Caco-2 (cell line): ENCODE measurements at regions not wholly inside any gene's neighbourhood (a gene's known extent, or its start where the extent isn't known, plus 50 kb on each side); places are given as distances from the start of the nearest gene placed in this dataset.

ENCODE experiments used
- BruUV-seq: library from RNA; stranded (reverse); fragments of 400-500 nt; replicated peaks from 2 replicates; lab custom pipeline; 2021; lab: Mats Ljungman, UMichigan
- CTCF ChIA-PET: fragments of 300-600 bp; sonication (Branson Sonifier 250); formaldehyde crosslinking; loops from one replicate; lab custom pipeline; 2022; ENCODE audit warnings: antibody characterized with exemption; lab: Charles Lee
- POLR2A ChIA-PET: fragments of 300-600 bp; sonication (Branson Sonifier 250); formaldehyde crosslinking; loops from one replicate; lab custom pipeline; 2022; ENCODE audit warnings: antibody characterized with exemption; lab: Charles Lee
- DNase-seq, 2 experiments: peaks; one replicate each; pipeline versions ENCODE4 v3.0.0 to v3.0.0-alpha.2; 2020 to 2022
- H3K27me3 ChIP-seq: replicated peaks from 2 replicates; pipeline ENCODE4 v1.6.0; 2011; ENCODE audit warnings: low read length; ENCODE audit not compliant: control insufficient read depth, insufficient read depth
- H3K36me3 ChIP-seq: 2 replicates; pipeline ENCODE4 v1.5.1; 2011; ENCODE audit warnings: low read length; ENCODE audit not compliant: control insufficient read depth, insufficient read depth
- H3K4me1 ChIP-seq: fragments of 250-450 bp; sonication (Bioruptor Pico); 2 replicates; pipeline ENCODE4 v1.5.1; 2020; ENCODE audit warnings: mild to moderate bottlenecking
- H3K4me3 ChIP-seq: 2 replicates; pipeline ENCODE4 v1.5.1; 2011; ENCODE audit warnings: low read depth, mild to moderate bottlenecking, control low read depth, low read length
- H3K9me3 ChIP-seq: fragments of 250-450 bp; sonication (Bioruptor Pico); 2 replicates; pipeline ENCODE4 v1.5.1; 2020; ENCODE audit warnings: mild to moderate bottlenecking, moderate library complexity
- H3K27ac Mint-ChIP-seq: one replicate; pipeline ENCODE4 v1.8.0; 2022; ENCODE audit warnings: mixed read lengths; ENCODE audit not compliant: unreplicated experiment
- H3K27me3 Mint-ChIP-seq: one replicate; pipeline ENCODE4 v1.8.0; 2022; ENCODE audit warnings: mixed read lengths; ENCODE audit not compliant: insufficient read depth, unreplicated experiment
- H3K36me3 Mint-ChIP-seq: one replicate; pipeline ENCODE4 v1.8.0; 2022; ENCODE audit warnings: mild to moderate bottlenecking, mixed read lengths; ENCODE audit not compliant: insufficient read depth, unreplicated experiment
- H3K4me1 Mint-ChIP-seq: one replicate; pipeline ENCODE4 v1.8.0; 2022; ENCODE audit warnings: low read depth, mixed read lengths; ENCODE audit not compliant: unreplicated experiment
- H3K4me3 Mint-ChIP-seq: one replicate; pipeline ENCODE4 v1.8.0; 2022; ENCODE audit warnings: mild to moderate bottlenecking, moderate library complexity, mixed read lengths; ENCODE audit not compliant: unreplicated experiment
- H3K9me3 Mint-ChIP-seq: one replicate; pipeline ENCODE4 v1.8.0; 2022; ENCODE audit warnings: mixed read lengths; ENCODE audit not compliant: unreplicated experiment
- CTCF ChIP-seq, 2 experiments: fragments of 200-600 bp in 1 of 2; IDR thresholded peaks; 1 replicate in 1 of 2; 2 replicates in 1 of 2; pipeline versions ENCODE4 v1.5.1 to v1.8.0; 2011 to 2022; ENCODE audit warnings: antibody characterized with exemption in 1 of 2, control low read depth in 1 of 2, inconsistent platforms in 1 of 2, low read depth in 1 of 2, low read length in 1 of 2, mild to moderate bottlenecking in 1 of 2, moderate library complexity in 1 of 2; ENCODE audit not compliant: insufficient read depth in 1 of 2, severe bottlenecking in 1 of 2, unreplicated experiment in 1 of 2
- intact Hi-C: fragments of 100-400 bp; cut with micrococcal nuclease; formaldehyde crosslinking; loops from one replicate; pipeline ENCODE4 v1.10.0; 2022; ENCODE audit not compliant: unreplicated experiment

GRCh38 chr12:114504311-114504710 lies 98.4 kb upstream of the TBX5 start:
- ChIA-PET CTCF (no interaction called here), POLR2A (no interaction called here)
- H3K4me3 Mint-ChIP-seq, result no peak overlapping the region
- no TSS peak for BruUV-seq
- H3K27me3 Mint-ChIP-seq, result peaks cover 25% of the 10 kb centered on the region
- Histone ChIP-seq H3K4me1 (no peaks in the 10 kb centered on the region), H3K36me3 (no peaks in the 10 kb centered on the region), H3K27me3 (peaks cover 1% of the 10 kb centered on the region), H3K9me3 (no peaks in the 10 kb centered on the region), H3K4me3 (no peak overlapping the region)
- no peak overlapping the region for H3K27ac Mint-ChIP-seq
- H3K9me3 Mint-ChIP-seq, result no peaks in the 10 kb centered on the region
- TF ChIP-seq CTCF (IDR thresholded peaks at IDR 0.05; ENCODE audit: insufficient read depth in 1 of 2, low read depth in 1 of 2, low read length in 1 of 2, severe bottlenecking in 1 of 2, unreplicated experiment in 1 of 2), result no peak
- intact Hi-C loops, result no loop called here
- no peak for DNase-seq
- peaks cover 6% of the 10 kb centered on the region for H3K4me1 Mint-ChIP-seq
- no peaks in the 10 kb centered on the region for H3K36me3 Mint-ChIP-seq

GRCh38 chr12:114501474-114501807 lies 95.5 kb upstream of the TBX5 start:
- H3K9me3 Mint-ChIP-seq, result no peaks in the 10 kb centered on the region
- intact Hi-C loops, result no loop called here
- peaks cover 6% of the 10 kb centered on the region for H3K4me1 Mint-ChIP-seq
- peaks cover 2% of the 10 kb centered on the region for H3K27me3 ChIP-seq
- TF ChIP-seq CTCF (IDR thresholded peaks at IDR 0.05; ENCODE audit: insufficient read depth in 1 of 2, low read depth in 1 of 2, low read length in 1 of 2, severe bottlenecking in 1 of 2, unreplicated experiment in 1 of 2), result no peak
- ChIA-PET POLR2A (no interaction called here), CTCF (no interaction called here)
- no peaks in the 10 kb centered on the region for H3K36me3 Mint-ChIP-seq
- BruUV-seq, result no TSS peak
- H3K36me3 ChIP-seq, result no peaks in the 10 kb centered on the region
- DNase-seq, result no peak
- H3K4me1 ChIP-seq, result no peaks in the 10 kb centered on the region
- H3K4me3 Mint-ChIP-seq, result no peak overlapping the region
- no peaks in the 10 kb centered on the region for H3K9me3 ChIP-seq
- H3K27me3 Mint-ChIP-seq, result peaks cover 33% of the 10 kb centered on the region
- H3K4me3 ChIP-seq, result no peak overlapping the region
- no peak overlapping the region for H3K27ac Mint-ChIP-seq

GRCh38 chr12:114500775-114501473 lies 95.0 kb upstream of the TBX5 start:
- H3K36me3 ChIP-seq, result no peaks in the 10 kb centered on the region
- no peaks in the 10 kb centered on the region for H3K4me1 ChIP-seq
- no TSS peak for BruUV-seq
- no peaks in the 10 kb centered on the region for H3K9me3 Mint-ChIP-seq
- no peaks in the 10 kb centered on the region for H3K9me3 ChIP-seq
- no peak overlapping the region for H3K4me3 Mint-ChIP-seq
- H3K36me3 Mint-ChIP-seq, result no peaks in the 10 kb centered on the region
- H3K27ac Mint-ChIP-seq, result no peak overlapping the region
- no peak for DNase-seq
- peaks cover 6% of the 10 kb centered on the region for H3K4me1 Mint-ChIP-seq
- intact Hi-C loops, result no loop called here
- ChIA-PET CTCF (no interaction called here), POLR2A (no interaction called here)
- no peak for TF ChIP-seq CTCF (IDR thresholded peaks at IDR 0.05; ENCODE audit: insufficient read depth in 1 of 2, low read depth in 1 of 2, low read length in 1 of 2, severe bottlenecking in 1 of 2, unreplicated experiment in 1 of 2)
- H3K27me3 ChIP-seq, result peaks cover 2% of the 10 kb centered on the region
- peaks cover 29% of the 10 kb centered on the region for H3K27me3 Mint-ChIP-seq
- no peak overlapping the region for H3K4me3 ChIP-seq
